Transverse colon (tissue), 4 donors: ENCODE measurements at regions not wholly inside any gene's neighbourhood (a gene's known extent, or its start where the extent isn't known, plus 50 kb on each side); places are given as distances from the start of the nearest gene placed in this dataset.

Experiments
- small RNA-seq, 4 donors: library from RNA; depleted of rRNA; stranded (forward); fragments of <200 nt; gene quantifications; one replicate each; pipeline ENCODE3, GENCODE V24; 2016

Small RNA genes in the stretch of these regions (small RNA-seq; reads per million reads assigned to genes)
- gene RF00012 = 0 reads per million in 4 donors
